PFSK-1 (cell line): ENCODE measurements at regions not wholly inside any gene's neighbourhood (a gene's known extent, or its start where the extent isn't known, plus 50 kb on each side); places are given as distances from the start of the nearest gene placed in this dataset.

Experiments used
- FOXP2 ChIP-seq: optimal IDR thresholded peaks from 2 replicates; pipeline ENCODE3; 2011; ENCODE audit warnings: borderline replicate concordance, control low read depth, inconsistent platforms; ENCODE audit not compliant: insufficient read depth; ENCODE audit errors: extremely low read length, extremely low read depth
- REST ChIP-seq, 2 experiments: IDR thresholded peaks; 2 replicates each; pipeline versions ENCODE4 v1.6.1 to v1.8.0; 2011 to 2012; ENCODE audit warnings: low read depth in 2 of 2, low read length in 2 of 2, control low read depth in 1 of 2, inconsistent platforms in 1 of 2, mild to moderate bottlenecking in 1 of 2, moderate library complexity in 1 of 2; ENCODE audit not compliant: insufficient read depth in 1 of 2
- SIN3A ChIP-seq: IDR thresholded peaks from 2 replicates; pipeline ENCODE4 v1.6.1; 2012; ENCODE audit warnings: mild to moderate bottlenecking, low read length, moderate library complexity, borderline replicate concordance; ENCODE audit not compliant: insufficient read depth

DNA sequence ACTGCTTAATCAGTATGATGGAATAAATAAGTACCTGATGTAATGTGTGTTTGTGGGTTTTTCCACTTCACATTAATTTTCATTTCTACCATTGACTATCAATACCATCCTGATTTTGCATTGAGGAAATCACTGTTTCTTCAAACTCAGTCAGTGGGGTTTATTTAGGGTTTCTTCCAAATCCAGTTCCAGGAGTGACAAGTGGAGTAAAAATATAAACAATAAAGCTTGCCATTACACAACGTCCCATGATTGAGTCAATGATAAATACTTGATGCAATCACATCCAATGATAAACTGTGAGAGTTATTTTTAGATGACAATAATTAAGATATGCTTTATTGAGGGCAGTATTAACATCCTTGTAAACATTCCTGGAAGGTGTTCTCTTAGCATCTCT, 1037.4 kb upstream of the GJE1 start:
- no peak for TF ChIP-seq REST (IDR thresholded peaks at IDR 0.05; ENCODE audit: insufficient read depth in 1 of 2, low read depth in 2 of 2, low read length in 2 of 2)
- TF ChIP-seq SIN3A: no peak
- no peak for TF ChIP-seq FOXP2
